Stimulated activated CD8-positive, alpha-beta memory T cell treated with anti-CD3 and anti-CD28 coated beads, Interleukin-15, amount 100 ng/mL, for 24 hours (primary cell): ENCODE measurements at regions not wholly inside any gene's neighbourhood (a gene's known extent, or its start where the extent isn't known, plus 50 kb on each side); places are given as distances from the start of the nearest gene placed in this dataset.

Source experiments
- DNase-seq: peaks from one replicate; pipeline ENCODE4 v3.0.0-alpha.2; 2020; ENCODE audit warnings: low read depth

GRCh38 chr2:3960106-3960505, 256.7 kb downstream of the DCDC2C start:
- no peak for DNase-seq

- DNase-seq = no peak
Measured at GRCh38 chr2:3962719-3963118, 259.3 kb downstream of the DCDC2C start.

- DNase-seq = no peak
Measured at GRCh38 chr2:3965211-3965610, 261.8 kb downstream of the DCDC2C start.

GRCh38 chr2:3965953-3966352, 262.6 kb downstream of the DCDC2C start:
- DNase-seq = no peak

GRCh38 chr2:3966470-3966869, 263.1 kb downstream of the DCDC2C start:
- no peak for DNase-seq

- DNase-seq = no peak
Measured at GRCh38 chr2:3968736-3969135, 265.4 kb downstream of the DCDC2C start.

GRCh38 chr2:3970791-3971651, 267.6 kb downstream of the DCDC2C start:
- no peak for DNase-seq

GRCh38 chr2:3971652-3972192, 268.3 kb downstream of the DCDC2C start:
- no peak for DNase-seq

- no peak for DNase-seq
Measured at GRCh38 chr2:3972377-3972776, 269.0 kb downstream of the DCDC2C start.

GRCh38 chr2:3974765-3975164, 271.4 kb downstream of the DCDC2C start:
- DNase-seq = no peak

- DNase-seq = no peak
Measured at GRCh38 chr2:3981446-3981987, 278.1 kb downstream of the DCDC2C start.

- no peak for DNase-seq
Measured at GRCh38 chr2:3982160-3982559, 278.8 kb downstream of the DCDC2C start.

GRCh38 chr2:3986063-3986462, 282.7 kb downstream of the DCDC2C start:
- DNase-seq = no peak

- DNase-seq = no peak
Measured at GRCh38 chr2:3986530-3987258, 283.3 kb downstream of the DCDC2C start.

- no peak for DNase-seq
Measured at GRCh38 chr2:4002841-4003403, 299.5 kb downstream of the DCDC2C start.

GRCh38 chr2:4012197-4012596, 308.8 kb downstream of the DCDC2C start:
- no peak for DNase-seq

- DNase-seq = no peak
Measured at GRCh38 chr2:4018535-4018934, 315.2 kb downstream of the DCDC2C start.

- no peak for DNase-seq
Measured at GRCh38 chr2:4020153-4020552, 316.8 kb downstream of the DCDC2C start.

- DNase-seq = no peak
Measured at GRCh38 chr2:4020649-4021048, 317.3 kb downstream of the DCDC2C start.

- DNase-seq = no peak
Measured at GRCh38 chr2:4024605-4025004, 321.2 kb downstream of the DCDC2C start.

GRCh38 chr2:4029081-4029480, 325.7 kb downstream of the DCDC2C start:
- DNase-seq = no peak

- no peak for DNase-seq
Measured at GRCh38 chr2:4039896-4040295, 336.5 kb downstream of the DCDC2C start.
